A673 (cell line): ENCODE measurements at regions not wholly inside any gene's neighbourhood (a gene's known extent, or its start where the extent isn't known, plus 50 kb on each side); places are given as distances from the start of the nearest gene placed in this dataset.

ENCODE experiments used
- BruUV-seq: library from RNA; stranded (reverse); fragments of 400-500 nt; replicated peaks from 2 replicates; lab custom pipeline; 2021; lab: Mats Ljungman, UMichigan
- CTCF ChIA-PET: fragments of 300-600 bp; sonication (Branson Sonifier 250); formaldehyde crosslinking; loops from one replicate; lab custom pipeline; 2022; ENCODE audit warnings: antibody characterized with exemption; lab: Charles Lee
- POLR2A ChIA-PET: fragments of 300-600 bp; sonication (Branson Sonifier 250); formaldehyde crosslinking; loops from one replicate; lab custom pipeline; 2022; ENCODE audit warnings: antibody characterized with exemption; ENCODE audit not compliant: low non-redundant PET; lab: Charles Lee
- DNase-seq: peaks from one replicate; pipeline ENCODE4 v3.0.0-alpha.2; 2015; ENCODE audit warnings: low spot score
- H3K27ac ChIP-seq: fragments of 200-600 bp; sonication (generic); 2 replicates; pipeline ENCODE4 v1.5.1; 2016; ENCODE audit warnings: mixed run types, low read depth, mild to moderate bottlenecking, mixed read lengths, antibody characterized with exemption, low read length; ENCODE audit not compliant: poor library complexity, severe bottlenecking
- H3K27me3 ChIP-seq: fragments of 200-600 bp; sonication (generic); replicated peaks from 2 replicates; pipeline ENCODE4 v1.6.1; 2017; ENCODE audit warnings: mixed run types, low read depth, mild to moderate bottlenecking, mixed read lengths, antibody characterized with exemption, low read length; ENCODE audit not compliant: insufficient read depth, poor library complexity
- H3K36me3 ChIP-seq: fragments of 200-600 bp; sonication (generic); 2 replicates; pipeline ENCODE4 v1.6.1; 2016; ENCODE audit warnings: mixed run types, mild to moderate bottlenecking, mixed read lengths, antibody characterized with exemption, low read length; ENCODE audit not compliant: insufficient read depth, poor library complexity, severe bottlenecking
- H3K4me1 ChIP-seq: fragments of 200-600 bp; sonication (generic); 2 replicates; pipeline ENCODE4 v1.6.1; 2017; ENCODE audit warnings: mixed run types, mild to moderate bottlenecking, mixed read lengths, antibody characterized with exemption, low read length; ENCODE audit not compliant: insufficient read depth, poor library complexity, severe bottlenecking
- H3K4me3 ChIP-seq: fragments of 200-600 bp; sonication (generic); 2 replicates; pipeline ENCODE4 v1.5.1; 2016; ENCODE audit warnings: low read depth, mixed run types, mild to moderate bottlenecking, mixed read lengths, low read length; ENCODE audit not compliant: poor library complexity, severe bottlenecking
- H3K9me3 ChIP-seq: fragments of 200-600 bp; sonication (generic); 2 replicates; pipeline ENCODE4 v1.6.1; 2016; ENCODE audit warnings: mixed run types, low read depth, mild to moderate bottlenecking, mixed read lengths, antibody characterized with exemption, low read length; ENCODE audit not compliant: poor library complexity, severe bottlenecking
- EZH2 ChIP-seq: fragments of 200-600 bp; sonication (generic); IDR thresholded peaks from 2 replicates; pipeline ENCODE4 v1.6.1; 2017; ENCODE audit warnings: borderline replicate concordance, low read depth, mild to moderate bottlenecking, mixed read lengths, antibody characterized with exemption, low read length; ENCODE audit not compliant: poor library complexity, severe bottlenecking
- intact Hi-C: fragments of 100-400 bp; cut with micrococcal nuclease; formaldehyde crosslinking; loops from one replicate; pipeline ENCODE4 v1.10.0; 2022; ENCODE audit not compliant: unreplicated experiment
- TF ChIP-seq, protein P1 (sequence below): fragments of 300-800, 200-600 bp; sonication (generic); conservative IDR thresholded peaks from 2 replicates; pipeline ENCODE4 v1.5.1; 2017; ENCODE audit warnings: low read depth, mild to moderate bottlenecking, antibody characterized with exemption, low read length, moderate library complexity, mixed read lengths

GRCh38 chr13:61810065-61810464 lies 394.4 kb upstream of the PCDH20 start:
- Histone ChIP-seq H3K27ac (no peak overlapping the region), H3K9me3 (no peaks in the 10 kb centered on the region), H3K27me3 (no peaks in the 10 kb centered on the region), H3K4me3 (no peak overlapping the region), H3K4me1 (no peaks in the 10 kb centered on the region), H3K36me3 (no peaks in the 10 kb centered on the region)
- no peak for DNase-seq
- TF ChIP-seq, protein P1, sequence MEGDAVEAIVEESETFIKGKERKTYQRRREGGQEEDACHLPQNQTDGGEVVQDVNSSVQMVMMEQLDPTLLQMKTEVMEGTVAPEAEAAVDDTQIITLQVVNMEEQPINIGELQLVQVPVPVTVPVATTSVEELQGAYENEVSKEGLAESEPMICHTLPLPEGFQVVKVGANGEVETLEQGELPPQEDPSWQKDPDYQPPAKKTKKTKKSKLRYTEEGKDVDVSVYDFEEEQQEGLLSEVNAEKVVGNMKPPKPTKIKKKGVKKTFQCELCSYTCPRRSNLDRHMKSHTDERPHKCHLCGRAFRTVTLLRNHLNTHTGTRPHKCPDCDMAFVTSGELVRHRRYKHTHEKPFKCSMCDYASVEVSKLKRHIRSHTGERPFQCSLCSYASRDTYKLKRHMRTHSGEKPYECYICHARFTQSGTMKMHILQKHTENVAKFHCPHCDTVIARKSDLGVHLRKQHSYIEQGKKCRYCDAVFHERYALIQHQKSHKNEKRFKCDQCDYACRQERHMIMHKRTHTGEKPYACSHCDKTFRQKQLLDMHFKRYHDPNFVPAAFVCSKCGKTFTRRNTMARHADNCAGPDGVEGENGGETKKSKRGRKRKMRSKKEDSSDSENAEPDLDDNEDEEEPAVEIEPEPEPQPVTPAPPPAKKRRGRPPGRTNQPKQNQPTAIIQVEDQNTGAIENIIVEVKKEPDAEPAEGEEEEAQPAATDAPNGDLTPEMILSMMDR = no peak
- TF ChIP-seq EZH2 = no peak
- intact Hi-C loops = no loop called here
- CTCF ChIA-PET = no interaction called here
- POLR2A ChIA-PET = no interaction called here
- no TSS peak for BruUV-seq

- H3K27me3 ChIP-seq = no peaks in the 10 kb centered on the region
- H3K4me3 ChIP-seq = no peak overlapping the region
- H3K27ac ChIP-seq = no peak overlapping the region
- ChIA-PET POLR2A (no interaction called here), CTCF (no interaction called here)
- no peaks in the 10 kb centered on the region for H3K36me3 ChIP-seq
- TF ChIP-seq, protein P1 = no peak
- TF ChIP-seq EZH2 = no peak
- BruUV-seq = no TSS peak
- H3K4me1 ChIP-seq = no peaks in the 10 kb centered on the region
- no peak for DNase-seq
- intact Hi-C loops = no loop called here
- no peaks in the 10 kb centered on the region for H3K9me3 ChIP-seq
Measured at GRCh38 chr13:61797397-61797796, 381.7 kb upstream of the PCDH20 start.

DNA sequence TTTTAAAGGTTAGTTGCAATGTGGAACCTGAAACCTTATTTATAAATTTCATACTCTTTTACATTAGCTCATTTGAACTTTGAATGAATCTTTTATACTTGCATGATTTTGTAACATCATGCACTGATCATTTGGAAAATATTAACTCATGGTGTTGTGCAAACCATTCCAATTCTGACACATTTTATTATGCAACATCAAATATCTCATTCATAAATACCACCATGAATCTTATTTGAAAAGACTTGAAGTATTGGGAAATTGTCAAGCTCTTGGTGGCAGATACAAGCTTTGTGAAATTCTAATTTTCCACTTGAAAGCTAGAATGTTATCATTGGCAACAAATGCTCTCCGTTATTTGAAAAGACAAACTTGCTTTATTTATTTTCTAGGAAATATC lies 379.9 kb upstream of the PCDH20 start:
- BruUV-seq = no TSS peak
- no peaks in the 10 kb centered on the region for H3K9me3 ChIP-seq
- H3K27me3 ChIP-seq = no peaks in the 10 kb centered on the region
- no peak for DNase-seq
- intact Hi-C loops = no loop called here
- ChIA-PET POLR2A (no interaction called here), CTCF (no interaction called here)
- no peaks in the 10 kb centered on the region for H3K4me1 ChIP-seq
- H3K36me3 ChIP-seq = no peaks in the 10 kb centered on the region
- H3K27ac ChIP-seq = no peak overlapping the region
- no peak for TF ChIP-seq EZH2
- TF ChIP-seq, protein P1 = no peak
- H3K4me3 ChIP-seq = no peak overlapping the region
